ENCODE measurements at regions not wholly inside any gene's neighbourhood (a gene's known extent, or its start where the extent isn't known, plus 50 kb on each side); places are given as distances from the start of the nearest gene placed in this dataset.

DNA sequence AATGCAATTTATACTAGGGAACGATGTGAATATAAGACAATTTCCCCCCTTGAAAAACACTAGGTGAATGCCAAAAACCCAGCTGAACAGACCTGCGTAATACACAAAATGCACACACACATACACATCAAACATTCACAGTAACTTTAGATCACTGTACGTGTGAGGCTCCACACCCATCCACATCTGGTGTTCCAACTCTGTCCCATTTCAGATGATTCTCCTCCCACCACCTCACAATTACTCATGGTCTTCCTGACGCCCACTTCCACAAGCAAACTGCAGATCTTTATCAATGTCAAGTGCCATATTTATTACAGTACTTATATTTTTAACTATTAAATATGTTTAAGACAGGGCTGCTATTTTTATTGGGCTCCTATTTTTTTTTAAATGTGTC is 57.8 kb upstream of the TENM4 start:
- no peak overlapping the region for H2BK15ac ChIP-seq (ENCODE audit: low read depth, low read length)
- TF ChIP-seq RAD21 (IDR thresholded peaks at IDR 0.05; ENCODE audit: low read length) (no peak), RCOR1 (IDR thresholded peaks at IDR 0.05; ENCODE audit: insufficient replicate concordance, low read length) (no peak), FOS (IDR thresholded peaks at IDR 0.05; ENCODE audit: low read depth, low read length) (no peak), NFE2L2 (IDR thresholded peaks at IDR 0.05; ENCODE audit: low read depth, low read length) (no peak), BHLHE40 (IDR thresholded peaks at IDR 0.05; ENCODE audit: low read depth, low read length) (no peak), CHD1 (IDR thresholded peaks at IDR 0.05; ENCODE audit: low read depth, low read length) (no peak), MAFK (IDR thresholded peaks at IDR 0.05; ENCODE audit: low read depth, low read length) (no peak), RFX5 (IDR thresholded peaks at IDR 0.05; ENCODE audit: low read depth, low read length) (no peak), MAZ (IDR thresholded peaks at IDR 0.05; ENCODE audit: borderline replicate concordance, low read depth, low read length) (no peak), CEBPB (IDR thresholded peaks at IDR 0.05; ENCODE audit: low read depth, low read length) (no peak), POLR2A (IDR thresholded peaks at IDR 0.05; ENCODE audit: low read depth, low read length) (no peak), SMC3 (IDR thresholded peaks at IDR 0.05; ENCODE audit: low read depth, low read length) (no peak), MXI1 (IDR thresholded peaks at IDR 0.05; ENCODE audit: borderline replicate concordance, low read depth, low read length) (no peak)
- TF ChIP-seq, protein P1, sequence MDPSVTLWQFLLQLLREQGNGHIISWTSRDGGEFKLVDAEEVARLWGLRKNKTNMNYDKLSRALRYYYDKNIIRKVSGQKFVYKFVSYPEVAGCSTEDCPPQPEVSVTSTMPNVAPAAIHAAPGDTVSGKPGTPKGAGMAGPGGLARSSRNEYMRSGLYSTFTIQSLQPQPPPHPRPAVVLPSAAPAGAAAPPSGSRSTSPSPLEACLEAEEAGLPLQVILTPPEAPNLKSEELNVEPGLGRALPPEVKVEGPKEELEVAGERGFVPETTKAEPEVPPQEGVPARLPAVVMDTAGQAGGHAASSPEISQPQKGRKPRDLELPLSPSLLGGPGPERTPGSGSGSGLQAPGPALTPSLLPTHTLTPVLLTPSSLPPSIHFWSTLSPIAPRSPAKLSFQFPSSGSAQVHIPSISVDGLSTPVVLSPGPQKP (IDR thresholded peaks at IDR 0.05; ENCODE audit: borderline replicate concordance, low read depth, low read length): no peak
- TF ChIP-seq, protein P2, sequence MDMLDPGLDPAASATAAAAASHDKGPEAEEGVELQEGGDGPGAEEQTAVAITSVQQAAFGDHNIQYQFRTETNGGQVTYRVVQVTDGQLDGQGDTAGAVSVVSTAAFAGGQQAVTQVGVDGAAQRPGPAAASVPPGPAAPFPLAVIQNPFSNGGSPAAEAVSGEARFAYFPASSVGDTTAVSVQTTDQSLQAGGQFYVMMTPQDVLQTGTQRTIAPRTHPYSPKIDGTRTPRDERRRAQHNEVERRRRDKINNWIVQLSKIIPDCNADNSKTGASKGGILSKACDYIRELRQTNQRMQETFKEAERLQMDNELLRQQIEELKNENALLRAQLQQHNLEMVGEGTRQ (IDR thresholded peaks at IDR 0.05; ENCODE audit: low read depth, low read length): no peak
- TF ChIP-seq, protein P3, sequence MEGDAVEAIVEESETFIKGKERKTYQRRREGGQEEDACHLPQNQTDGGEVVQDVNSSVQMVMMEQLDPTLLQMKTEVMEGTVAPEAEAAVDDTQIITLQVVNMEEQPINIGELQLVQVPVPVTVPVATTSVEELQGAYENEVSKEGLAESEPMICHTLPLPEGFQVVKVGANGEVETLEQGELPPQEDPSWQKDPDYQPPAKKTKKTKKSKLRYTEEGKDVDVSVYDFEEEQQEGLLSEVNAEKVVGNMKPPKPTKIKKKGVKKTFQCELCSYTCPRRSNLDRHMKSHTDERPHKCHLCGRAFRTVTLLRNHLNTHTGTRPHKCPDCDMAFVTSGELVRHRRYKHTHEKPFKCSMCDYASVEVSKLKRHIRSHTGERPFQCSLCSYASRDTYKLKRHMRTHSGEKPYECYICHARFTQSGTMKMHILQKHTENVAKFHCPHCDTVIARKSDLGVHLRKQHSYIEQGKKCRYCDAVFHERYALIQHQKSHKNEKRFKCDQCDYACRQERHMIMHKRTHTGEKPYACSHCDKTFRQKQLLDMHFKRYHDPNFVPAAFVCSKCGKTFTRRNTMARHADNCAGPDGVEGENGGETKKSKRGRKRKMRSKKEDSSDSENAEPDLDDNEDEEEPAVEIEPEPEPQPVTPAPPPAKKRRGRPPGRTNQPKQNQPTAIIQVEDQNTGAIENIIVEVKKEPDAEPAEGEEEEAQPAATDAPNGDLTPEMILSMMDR (conservative IDR thresholded peaks at IDR 0.05; ENCODE audit: low read depth, low read length): no peak
- CTCF ChIA-PET: no interaction called here
- H2AK9ac ChIP-seq (replicated peaks; ENCODE audit: low read depth, low read length, poor library complexity): no peak overlapping the region
- H3K27ac ChIP-seq (ENCODE audit: insufficient read depth, low read length): no peak overlapping the region
- no peak overlapping the region for H4K8ac ChIP-seq (ENCODE audit: low read depth in 2 of 2, low read length in 2 of 2)
- no peak overlapping the region for H3K9ac ChIP-seq (ENCODE audit: low read depth, low read length)
- intact Hi-C loops (cut with micrococcal nuclease): no loop called here
- no peak overlapping the region for H3K23ac ChIP-seq (ENCODE audit: low read depth, low read length)
- H2BK120ac ChIP-seq (ENCODE audit: low read depth, low read length): no peak overlapping the region
- no peak overlapping the region for H3K4ac ChIP-seq (ENCODE audit: low read depth, low read length)
- no CpG with 5 or more reads among the region's 4 CpGs for WGBS, 2 experiments (ENCODE audit: extremely low coverage in 2 of 2, insufficient read length in 1 of 2)
- H3K9me1 ChIP-seq (ENCODE audit: insufficient read depth, low read length): no peaks in the 10 kb centered on the region
- no peaks in the 10 kb centered on the region for H3K79me1 ChIP-seq (ENCODE audit: low read depth in 1 of 2, low read length in 2 of 2)
- POLR2A ChIA-PET (ENCODE audit: unreplicated experiment): no interaction called here
- in situ Hi-C loops (cut with MboI; ENCODE audit: low sequenced_read_pairs): loop anchor here (10.0 kb wide), 1 partner anchor 854 kb away; no protein-coding TSS in a partner anchor
- H3K4me3 ChIP-seq (ENCODE audit: insufficient read depth, low read depth, low read length): no peak overlapping the region
- no peak overlapping the region for H3K56ac ChIP-seq (ENCODE audit: extremely low read depth, insufficient read depth, low read length)
- H3K4me1 ChIP-seq (ENCODE audit: control insufficient read depth, insufficient read depth, low read length): no peaks in the 10 kb centered on the region
- no TSS peak for BruUV-seq (replicated peaks)
- DNase-seq (no peak), ATAC-seq (ENCODE audit: low read depth) (no peak)
- no peaks in the 10 kb centered on the region for H4K20me1 ChIP-seq (ENCODE audit: insufficient read depth, low read length)
- H3K27me3 ChIP-seq (ENCODE audit: control insufficient read depth, insufficient read depth, low read length): peaks cover 5% of the 10 kb centered on the region
- H2BK20ac ChIP-seq (ENCODE audit: low read depth, low read length): no peak overlapping the region
- no peak overlapping the region for H4K91ac ChIP-seq (ENCODE audit: insufficient read depth, low read depth, low read length)
- no peak overlapping the region for H2AFZ ChIP-seq (replicated peaks; ENCODE audit: low read length, poor library complexity)
- H3K9me3 ChIP-seq (ENCODE audit: control insufficient read depth, insufficient read depth, low read length): peaks cover 2% of the 10 kb centered on the region; the same call in 1 of the 2 replicates
- H4K5ac ChIP-seq (ENCODE audit: low read depth, low read length): no peak overlapping the region
- H3K18ac ChIP-seq (ENCODE audit: low read depth, low read length): no peak overlapping the region
- H3K36me3 ChIP-seq (ENCODE audit: control insufficient read depth, insufficient read depth, low read length): no peaks in the 10 kb centered on the region
- dilution Hi-C loops (cut with HindIII; ENCODE audit: low sequenced_read_pairs, unreplicated experiment): no loop called here
- H2AK5ac ChIP-seq (ENCODE audit: low read depth, low read length): no peak overlapping the region
- H3K4me2 ChIP-seq (ENCODE audit: low read depth, low read length): no peak overlapping the region
- H2BK5ac ChIP-seq (ENCODE audit: low read depth, low read length, poor library complexity, severe bottlenecking): no peak overlapping the region
- H3K14ac ChIP-seq (replicated peaks; ENCODE audit: low read depth, low read length): no peak overlapping the region
